Hematopoietic multipotent progenitor cell treated with erythropoietin and hydrocortisone succinate and interleukin-3 and kit ligand, for 6 days (in vitro differentiated cells): ENCODE measurements at regions not wholly inside any gene's neighbourhood (a gene's known extent, or its start where the extent isn't known, plus 50 kb on each side); places are given as distances from the start of the nearest gene placed in this dataset.
"Not testable (repeated sequence)": the region's sequence is repeated elsewhere in the genome, so short reads cannot be mapped to it uniquely, and the experiment has no call there.

Experiments used
- DNase-seq: peaks from one replicate; pipeline ENCODE4 v3.0.0-alpha.2; 2015

- peak; percentile 3 for DNase-seq
Measured at GRCh38 chr4:15294202-15294601, 133.6 kb upstream of the C1QTNF7 start.

- no peak for DNase-seq
Measured at GRCh38 chr4:15294832-15295231, 133.0 kb upstream of the C1QTNF7 start.

DNA sequence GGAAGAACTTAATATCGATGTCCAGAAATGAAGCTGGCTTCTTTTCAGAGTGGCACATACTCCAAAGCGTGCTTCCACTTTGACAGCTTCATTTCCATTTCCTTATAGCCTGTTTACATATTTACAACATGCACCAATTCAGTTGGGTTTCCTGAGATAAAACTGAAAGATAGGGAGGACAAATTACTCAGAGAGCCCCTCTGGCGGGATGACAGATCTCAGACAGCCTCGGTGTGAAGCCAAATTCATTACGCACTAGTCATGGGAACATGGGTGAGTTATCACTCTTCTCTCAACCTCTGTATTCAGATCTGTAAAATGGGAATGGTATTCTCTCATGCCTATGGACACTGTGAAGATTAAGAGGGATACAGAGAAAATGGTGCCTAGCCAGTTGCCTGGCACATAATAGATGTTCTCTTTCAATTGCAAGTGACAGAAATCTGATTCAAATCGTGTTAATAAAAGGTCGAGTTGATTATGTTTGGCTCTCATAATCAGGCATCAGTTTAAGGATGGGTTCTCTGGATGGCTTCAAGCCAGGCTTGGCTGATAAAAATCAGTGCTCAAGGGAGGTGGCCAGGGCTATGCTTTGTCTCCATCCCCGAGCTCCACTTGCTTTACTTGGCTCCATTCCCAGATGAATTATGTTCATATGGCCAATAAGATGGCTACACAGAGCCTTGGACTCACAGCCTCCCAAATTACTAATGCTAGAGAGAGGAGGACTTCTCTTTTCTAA, 132.2 kb upstream of the C1QTNF7 start:
- DNase-seq = no peak

GRCh38 chr4:15297344-15297743, 130.5 kb upstream of the C1QTNF7 start:
- no peak for DNase-seq

DNA sequence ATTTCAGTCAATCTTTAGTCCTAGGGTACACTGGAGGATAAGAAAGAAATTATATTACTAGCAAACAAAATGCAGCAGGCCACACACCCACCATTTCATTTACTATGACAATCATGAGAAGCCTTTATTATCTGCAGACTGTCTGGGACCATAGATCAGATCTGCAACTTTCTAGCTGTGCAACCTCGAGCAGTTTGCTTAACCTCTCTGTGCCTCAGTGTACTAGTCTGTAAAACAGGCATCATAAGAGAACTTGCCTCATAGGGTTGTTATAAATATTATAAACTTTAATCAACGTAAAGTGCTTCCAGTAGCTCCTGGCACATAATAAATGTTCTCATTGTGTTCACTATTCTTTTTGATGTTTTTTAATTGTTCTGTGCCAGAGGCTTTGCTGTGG, 128.2 kb upstream of the C1QTNF7 start:
- DNase-seq = no peak

DNA sequence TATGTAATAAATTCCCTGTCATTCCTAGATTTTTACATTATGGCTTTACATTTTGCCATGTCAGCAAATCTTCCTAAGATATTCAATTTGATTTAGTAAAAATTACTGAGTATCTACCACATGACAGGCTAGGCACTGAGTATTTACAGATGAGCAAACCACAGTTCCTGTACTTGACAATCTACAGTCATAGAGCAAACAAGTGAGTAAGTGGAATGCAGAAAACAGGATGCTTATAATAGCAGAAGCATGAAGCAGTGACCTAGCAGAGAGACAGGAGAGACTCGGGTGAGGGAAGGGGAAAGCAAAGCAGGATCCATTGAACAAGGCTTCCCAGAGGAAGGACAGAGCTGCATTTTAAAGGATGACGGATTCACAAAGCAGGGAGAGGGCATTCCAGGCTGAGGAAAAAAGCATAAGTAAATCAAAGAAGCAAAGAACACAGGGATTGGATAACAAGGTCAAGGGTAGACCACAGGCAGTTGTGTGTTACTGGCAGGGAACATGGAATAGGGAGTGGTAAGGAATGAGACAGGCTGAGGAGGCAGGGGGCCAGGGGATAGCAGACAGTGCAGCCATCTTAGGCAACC, 124.7 kb upstream of the C1QTNF7 start:
- no peak for DNase-seq

DNA sequence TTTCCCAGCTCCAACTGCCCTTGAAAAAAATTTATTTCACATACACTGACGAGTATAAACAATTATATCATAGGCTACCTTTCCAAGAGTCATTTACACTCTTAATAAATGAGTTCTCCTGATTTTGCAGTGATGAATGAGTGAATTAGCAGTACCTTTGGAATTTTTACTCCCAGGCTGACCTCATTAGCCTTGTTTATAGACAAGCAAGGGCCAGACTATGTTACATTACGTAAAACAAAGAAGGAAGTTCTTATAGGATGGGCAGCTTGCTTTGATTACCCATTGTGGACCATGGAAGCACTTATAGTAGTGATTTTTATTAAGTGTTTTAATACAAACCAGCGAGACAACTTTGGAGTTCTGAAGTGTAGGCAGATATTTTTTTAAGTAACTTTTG, 112.9 kb upstream of the C1QTNF7 start:
- DNase-seq = no peak

DNA sequence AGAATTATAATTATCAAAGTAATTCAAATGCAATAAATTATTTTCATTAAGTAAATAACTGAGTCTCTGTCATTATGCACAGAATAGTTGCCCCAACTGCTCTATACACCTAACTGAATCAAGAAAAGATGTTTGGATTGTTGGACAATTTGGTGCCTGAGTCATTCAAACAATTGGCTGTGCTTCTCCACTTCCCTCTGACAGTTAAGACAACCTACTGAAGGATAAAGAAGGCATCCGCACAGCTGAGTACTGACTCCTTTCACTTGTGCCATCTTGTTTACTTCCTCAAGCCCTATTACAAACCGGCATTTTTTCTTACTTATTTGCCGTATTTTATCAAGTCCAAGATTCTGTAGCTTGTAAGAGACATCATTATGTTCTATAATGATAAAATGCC, 110.6 kb upstream of the C1QTNF7 start:
- DNase-seq = no peak

DNA sequence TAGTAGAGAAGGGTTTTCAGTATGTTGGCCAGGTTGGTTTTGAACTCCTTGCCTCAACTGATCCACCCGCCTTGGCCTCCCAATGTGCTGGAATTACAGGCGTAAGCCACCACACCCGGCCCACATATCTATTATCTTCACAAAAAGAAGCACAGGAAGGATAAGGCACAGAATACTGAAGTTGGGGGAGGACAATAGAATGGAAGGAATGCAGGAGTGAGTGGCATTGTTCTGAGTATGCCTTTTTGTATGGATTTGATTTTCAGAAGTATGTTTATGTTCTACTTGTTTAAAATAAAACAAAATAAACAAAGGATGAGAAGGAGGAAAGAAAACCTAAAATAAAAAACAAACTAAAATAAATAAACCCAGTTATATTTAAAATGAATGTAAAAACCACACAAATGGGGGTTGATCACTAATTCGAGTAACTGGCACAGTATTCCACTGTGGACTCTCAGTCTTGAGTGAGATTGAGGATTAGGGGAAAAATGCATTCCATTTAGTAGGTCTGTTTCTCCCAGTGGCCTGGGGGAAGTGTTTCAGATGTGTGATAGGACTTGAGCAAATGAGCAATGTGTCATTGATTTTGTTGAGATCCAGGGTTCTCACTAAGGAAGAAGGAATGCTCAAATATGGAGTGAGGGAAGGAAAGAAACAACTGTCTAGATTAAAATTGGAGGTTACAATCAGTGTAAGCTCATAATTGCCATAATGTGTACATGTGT, 109.0 kb upstream of the C1QTNF7 start:
- DNase-seq = no peak

- DNase-seq = no peak
Measured at GRCh38 chr4:15320121-15320678, 107.6 kb upstream of the C1QTNF7 start.

DNA sequence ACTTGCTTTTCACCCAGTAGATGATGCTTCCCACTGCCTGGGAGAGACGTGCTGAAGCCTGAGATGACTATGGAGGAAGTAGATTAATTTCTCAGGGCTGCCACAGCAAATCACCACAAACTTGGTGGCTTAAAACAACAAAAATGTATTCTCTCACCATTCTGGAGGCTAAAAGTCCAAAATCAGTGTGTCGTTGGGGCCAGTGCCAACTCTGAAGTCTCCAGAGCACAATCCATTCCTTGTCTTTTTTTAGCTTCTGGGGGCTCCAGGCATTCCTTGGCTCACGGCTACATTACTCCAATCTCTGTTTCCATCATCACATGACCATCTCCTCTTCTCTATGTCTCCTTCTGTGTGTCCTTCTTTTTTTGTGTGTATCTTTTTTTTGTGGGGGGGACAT, 105.8 kb upstream of the C1QTNF7 start:
- DNase-seq = no peak

DNA sequence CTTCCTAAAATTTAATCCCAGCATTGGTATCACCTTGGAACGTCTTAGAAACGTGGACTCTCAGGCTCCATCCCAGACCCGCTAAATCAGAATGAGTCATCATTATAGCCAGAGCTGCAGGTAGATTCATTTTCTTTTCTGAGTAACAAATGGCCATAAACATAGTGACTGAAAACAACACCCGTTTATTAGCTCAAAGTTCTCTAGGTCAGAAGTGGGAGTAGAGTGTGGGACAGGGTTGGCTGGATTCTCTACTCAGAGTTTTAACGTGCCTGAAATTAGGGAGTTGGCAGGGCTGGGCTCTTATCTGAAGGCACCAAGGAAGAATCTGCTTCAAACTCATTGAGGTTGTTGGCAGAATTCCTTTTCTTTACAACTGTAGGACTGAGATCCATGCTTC, 101.8 kb upstream of the C1QTNF7 start:
- DNase-seq = no peak

- no peak for DNase-seq
Measured at GRCh38 chr4:15327311-15328298, 100.2 kb upstream of the C1QTNF7 start.

DNA sequence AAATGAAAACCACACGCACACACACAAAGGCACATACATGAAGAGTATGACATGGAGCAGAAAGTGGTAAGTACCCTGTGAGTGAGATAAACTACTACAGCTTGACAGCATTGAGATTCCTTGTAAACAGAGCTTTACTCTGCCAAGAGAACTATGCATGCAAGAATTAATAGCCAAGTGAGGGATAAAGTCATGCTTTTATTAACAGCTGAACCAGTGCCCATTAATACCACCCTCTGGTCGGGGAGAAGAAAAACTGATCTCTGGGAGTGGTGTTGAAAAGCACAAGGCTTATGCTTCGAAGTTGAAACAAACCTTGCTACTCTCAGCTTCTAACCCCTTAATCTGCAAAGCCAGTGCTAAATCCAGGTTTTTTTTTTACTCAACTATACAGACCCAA, 95.9 kb upstream of the C1QTNF7 start:
- no peak for DNase-seq

DNA sequence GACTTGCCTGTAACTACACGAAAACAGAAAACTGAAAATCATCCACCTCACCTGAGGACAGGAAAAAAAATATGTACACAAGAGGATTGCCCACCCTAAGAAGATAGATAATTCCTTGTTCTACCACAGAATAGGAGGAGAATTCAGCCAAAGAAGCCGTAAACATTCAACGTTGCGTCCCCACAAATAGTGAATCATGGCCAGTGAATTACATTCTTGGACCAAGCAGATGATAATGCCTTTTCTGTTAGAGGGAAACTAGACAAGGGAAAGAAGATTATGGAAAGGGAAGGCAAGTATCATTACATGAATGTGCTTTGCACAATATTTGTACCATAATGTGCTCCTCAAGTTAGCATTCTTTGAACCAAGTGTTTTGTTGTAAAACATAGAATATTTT, 95.5 kb upstream of the C1QTNF7 start:
- DNase-seq = no peak

- no peak for DNase-seq
Measured at GRCh38 chr4:15333692-15334633, 93.9 kb upstream of the C1QTNF7 start.

DNA sequence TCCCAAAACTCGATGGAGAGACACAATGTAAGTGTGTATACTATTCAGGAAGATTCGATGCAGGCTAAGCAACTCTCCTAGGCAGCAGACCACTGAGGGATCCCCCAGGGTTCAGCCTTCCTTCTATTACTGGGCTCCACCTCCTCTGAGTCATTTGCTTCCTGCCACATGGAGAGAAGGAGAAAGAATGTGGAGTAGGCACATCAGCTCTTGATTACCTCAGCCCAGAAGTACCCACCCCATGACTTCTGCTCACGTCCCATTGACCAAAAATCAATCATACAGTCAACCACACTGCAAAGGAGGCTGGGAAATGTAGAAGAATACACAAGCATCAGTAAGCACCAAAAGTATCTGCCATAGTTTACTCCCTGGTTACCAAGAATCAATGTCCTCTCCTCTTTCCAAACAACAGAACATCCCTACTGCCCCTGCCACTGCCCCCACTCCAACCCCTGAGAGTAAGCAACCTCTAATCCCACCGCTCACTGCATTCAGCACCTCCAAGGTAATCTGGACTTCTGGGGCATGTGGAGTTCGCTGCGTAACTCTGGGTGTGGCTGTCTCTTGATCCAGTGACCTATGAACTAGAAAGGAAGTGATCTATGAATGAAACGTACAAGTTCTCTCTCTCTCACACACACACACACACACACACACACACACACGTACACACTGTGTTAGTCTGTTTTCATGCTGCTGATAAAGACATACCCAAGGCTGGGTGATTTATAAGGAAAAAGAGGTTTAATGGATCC, 91.2 kb upstream of the C1QTNF7 start:
- DNase-seq = no peak

DNA sequence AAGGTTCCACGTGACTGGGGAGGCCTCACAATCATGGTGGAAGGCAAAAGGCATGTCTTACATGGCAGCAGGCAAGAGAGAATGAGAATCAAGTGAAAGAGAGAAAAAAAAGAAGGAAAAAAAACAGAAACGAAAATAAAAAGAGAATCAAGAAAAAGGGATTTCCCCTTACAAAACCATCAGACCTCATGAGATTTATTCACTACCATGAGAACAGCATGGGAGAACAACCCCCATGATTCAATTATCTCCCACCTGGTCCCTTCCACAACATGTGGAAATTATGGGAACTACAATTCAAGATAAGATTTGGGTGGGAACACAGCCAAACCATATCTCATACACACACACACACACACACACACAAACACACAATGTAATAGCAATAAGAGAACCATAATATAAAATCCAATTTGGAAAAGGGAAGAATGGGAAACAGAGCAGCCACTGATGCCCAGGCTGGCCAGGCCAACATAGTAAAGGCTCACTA, 90.6 kb upstream of the C1QTNF7 start:
- DNase-seq = not testable (repeated sequence)

DNA sequence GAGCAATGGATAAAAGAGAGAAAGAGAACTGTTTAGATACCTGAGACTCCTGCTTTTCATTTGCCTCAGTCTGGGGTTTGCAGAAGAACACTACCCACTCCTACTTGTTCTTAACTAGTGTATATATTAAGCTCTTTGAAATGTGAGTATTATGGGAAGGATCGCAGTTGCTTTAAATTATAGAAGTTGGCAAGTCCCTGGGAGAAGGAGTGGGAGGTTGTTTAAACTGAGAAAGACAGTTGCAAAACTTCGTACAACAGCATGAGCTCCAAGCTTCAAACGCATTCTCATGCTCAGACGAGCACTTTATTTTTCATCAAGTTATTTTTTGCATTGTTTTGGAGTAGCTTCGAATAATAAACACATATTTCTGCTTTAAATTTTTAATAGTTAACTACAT, 88.1 kb upstream of the C1QTNF7 start:
- DNase-seq = no peak

DNA sequence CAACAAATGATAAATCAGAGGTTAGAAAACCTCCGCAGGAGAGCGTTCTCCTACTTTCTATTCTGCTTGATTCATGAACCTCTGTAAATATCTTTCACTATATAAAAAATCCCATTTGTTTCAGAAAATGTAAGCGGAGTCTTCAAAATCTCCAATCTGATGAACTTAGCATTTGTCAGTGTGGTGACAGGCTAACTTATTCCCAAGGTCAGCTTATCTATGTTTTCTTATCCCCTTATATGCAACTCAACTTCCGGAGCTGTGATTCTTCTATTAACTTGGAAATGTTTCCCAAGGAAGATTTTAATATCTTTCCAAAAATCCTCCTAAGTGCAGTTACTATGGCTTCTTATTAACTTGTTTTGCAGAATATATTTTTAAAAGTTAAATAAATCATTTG, 87.5 kb upstream of the C1QTNF7 start:
- DNase-seq = no peak
